OCI-LY7 (cell line): ENCODE measurements at regions not wholly inside any gene's neighbourhood (a gene's known extent, or its start where the extent isn't known, plus 50 kb on each side); places are given as distances from the start of the nearest gene placed in this dataset.

Experiments
- EZH2phosphoT487 ChIP-seq: fragments of 200-600 bp; sonication (generic); IDR thresholded peaks from 2 replicates; pipeline ENCODE4 v1.6.1; 2018; ENCODE audit warnings: low read depth, borderline replicate concordance, mild to moderate bottlenecking, mixed run types, antibody characterized with exemption, low read length, moderate library complexity, mixed read lengths
- TF ChIP-seq, protein P1 (sequence below): fragments of 200-600 bp; sonication (generic); conservative IDR thresholded peaks from 2 replicates; pipeline ENCODE4 v1.5.1; 2014; ENCODE audit warnings: mild to moderate bottlenecking, antibody characterized with exemption, low read length, moderate library complexity, mixed read lengths

DNA sequence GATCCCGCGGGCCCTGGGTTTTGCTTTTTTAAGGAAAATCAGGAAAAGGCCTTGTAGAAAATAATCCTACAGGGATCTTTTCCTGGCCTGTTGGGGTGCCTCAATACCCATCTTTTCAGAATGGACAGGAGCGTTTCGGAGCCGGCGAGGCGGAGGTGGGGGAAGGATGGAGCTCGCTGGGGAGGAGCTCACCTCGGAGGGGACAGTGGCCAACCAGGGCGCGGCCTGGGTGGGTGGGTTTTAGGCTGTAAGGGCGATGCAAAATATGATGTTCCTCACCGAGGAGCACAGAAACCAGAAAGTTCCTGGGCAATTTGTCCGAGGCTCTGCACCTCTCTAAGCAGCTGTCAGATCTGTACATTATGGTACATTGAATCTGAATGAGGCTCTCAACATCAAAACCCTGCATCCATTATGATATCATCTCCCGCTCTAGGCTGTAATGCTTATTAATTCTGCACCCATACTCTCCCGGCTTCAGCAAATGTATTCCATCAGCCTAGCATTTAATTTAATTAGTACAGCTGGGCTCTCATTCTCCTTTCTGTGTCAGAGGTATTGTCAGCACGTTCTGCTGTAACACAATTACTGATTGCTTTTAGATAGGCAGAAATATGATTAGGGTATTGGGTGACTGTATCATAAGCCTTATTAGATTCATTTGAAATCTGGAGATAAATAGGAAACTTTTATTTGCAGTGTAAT, 90.3 kb upstream of the SOX1 start:
- TF ChIP-seq, protein P1, sequence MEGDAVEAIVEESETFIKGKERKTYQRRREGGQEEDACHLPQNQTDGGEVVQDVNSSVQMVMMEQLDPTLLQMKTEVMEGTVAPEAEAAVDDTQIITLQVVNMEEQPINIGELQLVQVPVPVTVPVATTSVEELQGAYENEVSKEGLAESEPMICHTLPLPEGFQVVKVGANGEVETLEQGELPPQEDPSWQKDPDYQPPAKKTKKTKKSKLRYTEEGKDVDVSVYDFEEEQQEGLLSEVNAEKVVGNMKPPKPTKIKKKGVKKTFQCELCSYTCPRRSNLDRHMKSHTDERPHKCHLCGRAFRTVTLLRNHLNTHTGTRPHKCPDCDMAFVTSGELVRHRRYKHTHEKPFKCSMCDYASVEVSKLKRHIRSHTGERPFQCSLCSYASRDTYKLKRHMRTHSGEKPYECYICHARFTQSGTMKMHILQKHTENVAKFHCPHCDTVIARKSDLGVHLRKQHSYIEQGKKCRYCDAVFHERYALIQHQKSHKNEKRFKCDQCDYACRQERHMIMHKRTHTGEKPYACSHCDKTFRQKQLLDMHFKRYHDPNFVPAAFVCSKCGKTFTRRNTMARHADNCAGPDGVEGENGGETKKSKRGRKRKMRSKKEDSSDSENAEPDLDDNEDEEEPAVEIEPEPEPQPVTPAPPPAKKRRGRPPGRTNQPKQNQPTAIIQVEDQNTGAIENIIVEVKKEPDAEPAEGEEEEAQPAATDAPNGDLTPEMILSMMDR = no peak
- TF ChIP-seq EZH2phosphoT487 = no peak
